Neural cell (in vitro differentiated cells): ENCODE measurements at regions not wholly inside any gene's neighbourhood (a gene's known extent, or its start where the extent isn't known, plus 50 kb on each side); places are given as distances from the start of the nearest gene placed in this dataset.

Source experiments
- CTCF ChIP-seq: fragments of 450-650 bp; IDR thresholded peaks from 2 replicates; pipeline ENCODE4 v1.5.1; 2014; ENCODE audit warnings: antibody characterized with exemption, mild to moderate bottlenecking, moderate library complexity; ENCODE audit not compliant: poor library complexity, severe bottlenecking
- EP300 ChIP-seq: fragments of 450-650 bp; conservative IDR thresholded peaks from 2 replicates; pipeline ENCODE4 v1.6.1; 2014; ENCODE audit warnings: antibody characterized with exemption, mild to moderate bottlenecking, moderate library complexity; ENCODE audit not compliant: poor library complexity, severe bottlenecking
- EZH2 ChIP-seq: fragments of 200-600, 300-800 bp; shearing (Covaris generic), sonication (generic); IDR thresholded peaks from 2 replicates; pipeline ENCODE4 v1.6.1; 2014; ENCODE audit warnings: antibody characterized with exemption, low read length, borderline replicate concordance, mild to moderate bottlenecking; ENCODE audit not compliant: insufficient read depth, poor library complexity, severe bottlenecking
- MXI1 ChIP-seq: fragments of 450-650 bp; conservative IDR thresholded peaks from 2 replicates; pipeline ENCODE4 v1.6.1; 2014; ENCODE audit warnings: antibody characterized with exemption, mild to moderate bottlenecking; ENCODE audit not compliant: poor library complexity, severe bottlenecking
- POLR2AphosphoS5 ChIP-seq: IDR thresholded peaks from 2 replicates; pipeline ENCODE4 v1.6.1; 2012
- SMC3 ChIP-seq: fragments of 450-650 bp; conservative IDR thresholded peaks from 2 replicates; pipeline ENCODE4 v1.6.1; 2014; ENCODE audit warnings: antibody characterized with exemption, mild to moderate bottlenecking, moderate library complexity; ENCODE audit not compliant: poor library complexity
- TAF1 ChIP-seq: IDR thresholded peaks from 2 replicates; pipeline ENCODE4 v1.6.1; 2012; ENCODE audit warnings: low read depth

- TF ChIP-seq CTCF (no peak), POLR2AphosphoS5 (no peak), TAF1 (no peak), SMC3 (no peak), EZH2 (no peak), EP300 (no peak), MXI1 (no peak)
These were observed 1088.8 kb downstream of the FSCB start for GRCh38 chr14:43418324-43418723.
